GM06990 (cell line): ENCODE measurements at regions not wholly inside any gene's neighbourhood (a gene's known extent, or its start where the extent isn't known, plus 50 kb on each side); places are given as distances from the start of the nearest gene placed in this dataset.

Source experiments
- DNase-seq: peaks from one replicate; pipeline ENCODE4 v3.0.0-alpha.2; 2011; ENCODE audit not compliant: insufficient read length; ENCODE audit errors: extremely low read depth
- H3K27me3 ChIP-seq: replicated peaks from 2 replicates; pipeline ENCODE4 v1.6.0; 2011; ENCODE audit warnings: low read length; ENCODE audit not compliant: control insufficient read depth, insufficient read depth
- H3K36me3 ChIP-seq: 2 replicates; pipeline ENCODE4 v1.5.1; 2011; ENCODE audit warnings: low read length; ENCODE audit not compliant: control insufficient read depth, insufficient read depth
- H3K4me3 ChIP-seq: replicated peaks from 2 replicates; pipeline ENCODE4 v1.5.1; 2011; ENCODE audit warnings: low read depth, mild to moderate bottlenecking, control low read depth, low read length
- CTCF ChIP-seq: IDR thresholded peaks from 2 replicates; pipeline ENCODE4 v1.5.1; 2011; ENCODE audit warnings: low read length, control low read depth, mild to moderate bottlenecking, inconsistent platforms; ENCODE audit not compliant: insufficient read depth, poor library complexity, severe bottlenecking

GRCh38 chr2:194826241-194826640 lies 830.8 kb upstream of the SLC39A10 start:
- DNase-seq: no peak
- no peaks in the 10 kb centered on the region for H3K27me3 ChIP-seq
- no peak for TF ChIP-seq CTCF
- no peaks in the 10 kb centered on the region for H3K36me3 ChIP-seq
- H3K4me3 ChIP-seq: no peak overlapping the region

GRCh38 chr2:194824450-194824849 lies 832.6 kb upstream of the SLC39A10 start:
- TF ChIP-seq CTCF: no peak
- no peak for DNase-seq
- Histone ChIP-seq H3K4me3 (no peak overlapping the region), H3K36me3 (no peaks in the 10 kb centered on the region), H3K27me3 (no peaks in the 10 kb centered on the region)

- TF ChIP-seq CTCF: no peak
- no peak overlapping the region for H3K4me3 ChIP-seq
- no peaks in the 10 kb centered on the region for H3K36me3 ChIP-seq
- no peaks in the 10 kb centered on the region for H3K27me3 ChIP-seq
- DNase-seq: no peak
These were observed 834.4 kb upstream of the SLC39A10 start for GRCh38 chr2:194822657-194823056.

GRCh38 chr2:194822097-194822496 lies 834.9 kb upstream of the SLC39A10 start:
- H3K27me3 ChIP-seq: no peaks in the 10 kb centered on the region
- DNase-seq: no peak

GRCh38 chr2:194819367-194819766 lies 837.7 kb upstream of the SLC39A10 start:
- no peaks in the 10 kb centered on the region for H3K36me3 ChIP-seq
- no peak for DNase-seq
- TF ChIP-seq CTCF: no peak
- H3K27me3 ChIP-seq: no peaks in the 10 kb centered on the region
- no peak overlapping the region for H3K4me3 ChIP-seq

More at GRCh38 chr2:194822097-194822496, 834.9 kb upstream of the SLC39A10 start:
- Histone ChIP-seq H3K4me3 (no peak overlapping the region), H3K36me3 (no peaks in the 10 kb centered on the region)
- no peak for TF ChIP-seq CTCF

GRCh38 chr2:194815475-194815874 lies 841.6 kb upstream of the SLC39A10 start:
- Histone ChIP-seq H3K36me3 (no peaks in the 10 kb centered on the region), H3K27me3 (no peaks in the 10 kb centered on the region), H3K4me3 (no peak overlapping the region)
- DNase-seq: no peak
- TF ChIP-seq CTCF: no peak
